Mucosa of descending colon (tissue), 3 donors: ENCODE measurements at regions not wholly inside any gene's neighbourhood (a gene's known extent, or its start where the extent isn't known, plus 50 kb on each side); places are given as distances from the start of the nearest gene placed in this dataset.

Source experiments
- ATAC-seq: fragments of 200-7000 bp; cut with Tn5 transposase; one replicate; pipeline ENCODE4 v1.9.1; 2020; ENCODE audit warnings: mild to moderate bottlenecking, moderate library complexity
- DNase-seq, 3 donors: peaks; one replicate each; pipeline ENCODE4 v3.0.0-alpha.2; 2020
- H3K36me3 ChIP-seq: fragments of 200-600 bp; one replicate; pipeline ENCODE4 v1.8.0; 2021; ENCODE audit warnings: low read depth, mild to moderate bottlenecking
- H3K4me1 ChIP-seq: fragments of 200-600 bp; one replicate; pipeline ENCODE4 v1.8.0; 2021; ENCODE audit warnings: low read depth, mild to moderate bottlenecking
- H3K4me3 ChIP-seq: fragments of 200-600 bp; one replicate; pipeline ENCODE4 v1.8.0; 2021; ENCODE audit warnings: mild to moderate bottlenecking
- H3K9me3 ChIP-seq: fragments of 200-600 bp; one replicate; pipeline ENCODE4 v1.8.0; 2021; ENCODE audit warnings: mild to moderate bottlenecking
- CTCF ChIP-seq: fragments of 200-600 bp; IDR thresholded peaks from one replicate; pipeline ENCODE4 v1.8.0; 2022; ENCODE audit warnings: antibody characterized with exemption, mild to moderate bottlenecking
- intact Hi-C, 2 donors: fragments of 100-400 bp; cut with DNase I in 1 of 2; cut with micrococcal nuclease in 1 of 2; formaldehyde crosslinking; loops; one replicate each; pipeline versions ENCODE4 v1.11.0 to v1.11.1; 2022; cut with DNase I, micrococcal nuclease
- donor health status: DM: no; HTN: no; CAD: no; lungs with moderate emphysema.
- donor health status: DM: no; HTN: no; CAD: no.
- donor health status: DM: no; HTN: yes; CAD: no.

- intact Hi-C loops: no loop called here
- Histone ChIP-seq H3K4me1 (no peaks in the 10 kb centered on the region), H3K36me3 (no peaks in the 10 kb centered on the region), H3K4me3 (no peak overlapping the region), H3K9me3 (no peaks in the 10 kb centered on the region)
- no peak for TF ChIP-seq CTCF
- no peak for DNase-seq
- ATAC-seq: no peak
Measured at GRCh38 chr6:94127716-94128115, 708.4 kb upstream of the EPHA7 start.

GRCh38 chr6:94124333-94124732 lies 705.0 kb upstream of the EPHA7 start:
- no peak for ATAC-seq
- no peaks in the 10 kb centered on the region for H3K36me3 ChIP-seq

GRCh38 chr6:94121094-94121493 lies 701.7 kb upstream of the EPHA7 start:
- Histone ChIP-seq H3K9me3 (no peaks in the 10 kb centered on the region), H3K36me3 (no peaks in the 10 kb centered on the region), H3K4me1 (no peaks in the 10 kb centered on the region), H3K4me3 (no peak overlapping the region)
- intact Hi-C loops: no loop called here
- no peak for TF ChIP-seq CTCF
- DNase-seq: no peak
- no peak for ATAC-seq

More at GRCh38 chr6:94124333-94124732, 705.0 kb upstream of the EPHA7 start:
- DNase-seq: no peak
- Histone ChIP-seq H3K4me1 (no peaks in the 10 kb centered on the region), H3K4me3 (no peak overlapping the region), H3K9me3 (no peaks in the 10 kb centered on the region)
- TF ChIP-seq CTCF: no peak
- intact Hi-C loops: no loop called here

- no peak for TF ChIP-seq CTCF
- Histone ChIP-seq H3K4me1 (no peaks in the 10 kb centered on the region), H3K36me3 (no peaks in the 10 kb centered on the region), H3K9me3 (no peaks in the 10 kb centered on the region), H3K4me3 (no peak overlapping the region)
- intact Hi-C loops: no loop called here
- DNase-seq: no peak
- no peak for ATAC-seq
Measured at GRCh38 chr6:94099072-94099471, 679.7 kb upstream of the EPHA7 start.

- no peak for ATAC-seq
- no peak for DNase-seq
- no peak for TF ChIP-seq CTCF
- Histone ChIP-seq H3K9me3 (no peaks in the 10 kb centered on the region), H3K4me1 (no peaks in the 10 kb centered on the region), H3K4me3 (no peak overlapping the region), H3K36me3 (no peaks in the 10 kb centered on the region)
- intact Hi-C loops: no loop called here
Measured at GRCh38 chr6:94095961-94096360, 676.6 kb upstream of the EPHA7 start.

- Histone ChIP-seq H3K4me1 (no peaks in the 10 kb centered on the region), H3K36me3 (no peaks in the 10 kb centered on the region), H3K4me3 (no peak overlapping the region), H3K9me3 (no peaks in the 10 kb centered on the region)
- TF ChIP-seq CTCF: no peak
- ATAC-seq: no peak
- no peak for DNase-seq
- intact Hi-C loops: no loop called here
Measured at GRCh38 chr6:94089941-94090340, 670.6 kb upstream of the EPHA7 start.
